ENCODE measurements at regions not wholly inside any gene's neighbourhood (a gene's known extent, or its start where the extent isn't known, plus 50 kb on each side); places are given as distances from the start of the nearest gene placed in this dataset.

- no peak for DNase-seq
Observed at GRCh38 chr2:149828520-149829210, 241.1 kb upstream of the MMADHC start.

GRCh38 chr2:149827585-149828126, 240.1 kb upstream of the MMADHC start:
- no peak for DNase-seq

GRCh38 chr2:149826471-149827125, 239.0 kb upstream of the MMADHC start:
- no peak for DNase-seq

GRCh38 chr2:149825473-149825872, 237.9 kb upstream of the MMADHC start:
- DNase-seq = no peak

- no peak for DNase-seq
Observed at GRCh38 chr2:149824136-149824535, 236.6 kb upstream of the MMADHC start.

GRCh38 chr2:149819356-149819957, 231.9 kb upstream of the MMADHC start:
- no peak for DNase-seq

GRCh38 chr2:149816756-149817551, 229.4 kb upstream of the MMADHC start:
- DNase-seq = no peak

- no peak for DNase-seq
Observed at GRCh38 chr2:149815941-149816340, 228.4 kb upstream of the MMADHC start.

- DNase-seq = no peak
Observed at GRCh38 chr2:149814901-149815300, 227.3 kb upstream of the MMADHC start.

GRCh38 chr2:149814049-149814448, 226.5 kb upstream of the MMADHC start:
- no peak for DNase-seq

GRCh38 chr2:149808556-149808955, 221.0 kb upstream of the MMADHC start:
- DNase-seq = peak; percentile 12

- DNase-seq = no peak
Observed at GRCh38 chr2:149806651-149807050, 219.1 kb upstream of the MMADHC start.

GRCh38 chr2:149800624-149801542, 213.3 kb upstream of the MMADHC start:
- DNase-seq = no peak

- peak; percentile 26 for DNase-seq
Observed at GRCh38 chr2:149799013-149799705, 211.6 kb upstream of the MMADHC start.

- no peak for DNase-seq
Observed at GRCh38 chr2:149797030-149797429, 209.5 kb upstream of the MMADHC start.

GRCh38 chr2:149789549-149789948, 202.0 kb upstream of the MMADHC start:
- DNase-seq = no peak

- DNase-seq = no peak
Observed at GRCh38 chr2:149787206-149787605, 199.6 kb upstream of the MMADHC start.

GRCh38 chr2:149783284-149783683, 195.7 kb upstream of the MMADHC start:
- no peak for DNase-seq

GRCh38 chr2:149782572-149782971, 195.0 kb upstream of the MMADHC start:
- DNase-seq = no peak

- DNase-seq = no peak
Observed at GRCh38 chr2:149781263-149781808, 193.8 kb upstream of the MMADHC start.

- DNase-seq = no peak
Observed at GRCh38 chr2:149773006-149773405, 185.4 kb upstream of the MMADHC start.
